ENCODE measurements at regions not wholly inside any gene's neighbourhood (a gene's known extent, or its start where the extent isn't known, plus 50 kb on each side); places are given as distances from the start of the nearest gene placed in this dataset.

- no peaks in the 10 kb centered on the region for H3K9me3 ChIP-seq
- WGBS, 5 donors: 75 to 89% (median 83%) methylated on average over 7 of the region's 7 CpGs
- DNase-seq: no peak
- no peaks in the 10 kb centered on the region for H3K4me1 ChIP-seq
- H3K27ac ChIP-seq: no peak overlapping the region
- intact Hi-C loops (cut with DNase I; ENCODE audit: low total_unique reads): no loop called here
- no peaks in the 10 kb centered on the region for H3K27me3 ChIP-seq (replicated peaks in 1 of 7)
- H3K36me3 ChIP-seq: no peaks in the 10 kb centered on the region
- no peak for TF ChIP-seq POLR2A (IDR thresholded peaks at IDR 0.05)
- TF ChIP-seq POLR2AphosphoS5 (IDR thresholded peaks at IDR 0.05): no peak
- TF ChIP-seq, protein P1, sequence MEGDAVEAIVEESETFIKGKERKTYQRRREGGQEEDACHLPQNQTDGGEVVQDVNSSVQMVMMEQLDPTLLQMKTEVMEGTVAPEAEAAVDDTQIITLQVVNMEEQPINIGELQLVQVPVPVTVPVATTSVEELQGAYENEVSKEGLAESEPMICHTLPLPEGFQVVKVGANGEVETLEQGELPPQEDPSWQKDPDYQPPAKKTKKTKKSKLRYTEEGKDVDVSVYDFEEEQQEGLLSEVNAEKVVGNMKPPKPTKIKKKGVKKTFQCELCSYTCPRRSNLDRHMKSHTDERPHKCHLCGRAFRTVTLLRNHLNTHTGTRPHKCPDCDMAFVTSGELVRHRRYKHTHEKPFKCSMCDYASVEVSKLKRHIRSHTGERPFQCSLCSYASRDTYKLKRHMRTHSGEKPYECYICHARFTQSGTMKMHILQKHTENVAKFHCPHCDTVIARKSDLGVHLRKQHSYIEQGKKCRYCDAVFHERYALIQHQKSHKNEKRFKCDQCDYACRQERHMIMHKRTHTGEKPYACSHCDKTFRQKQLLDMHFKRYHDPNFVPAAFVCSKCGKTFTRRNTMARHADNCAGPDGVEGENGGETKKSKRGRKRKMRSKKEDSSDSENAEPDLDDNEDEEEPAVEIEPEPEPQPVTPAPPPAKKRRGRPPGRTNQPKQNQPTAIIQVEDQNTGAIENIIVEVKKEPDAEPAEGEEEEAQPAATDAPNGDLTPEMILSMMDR (IDR thresholded peaks at IDR 0.05 in 8 of 11, conservative IDR thresholded peaks at IDR 0.05 in 3 of 11): no peak
- no peak overlapping the region for H3K4me3 ChIP-seq
These were observed 251.7 kb upstream of the TBC1D5 start for GRCh38 chr3:17994167-17994566.

GRCh38 chr3:17990390-17990789 is 248.0 kb upstream of the TBC1D5 start:
- intact Hi-C loops (cut with DNase I; ENCODE audit: low total_unique reads): no loop called here
- H3K4me1 ChIP-seq: no peaks in the 10 kb centered on the region
- H3K27me3 ChIP-seq (replicated peaks in 1 of 7): no peaks in the 10 kb centered on the region
- TF ChIP-seq, protein P1 (IDR thresholded peaks at IDR 0.05 in 8 of 11, conservative IDR thresholded peaks at IDR 0.05 in 3 of 11): no peak
- TF ChIP-seq POLR2A (IDR thresholded peaks at IDR 0.05) (no peak), POLR2AphosphoS5 (IDR thresholded peaks at IDR 0.05) (no peak)
- no peaks in the 10 kb centered on the region for H3K36me3 ChIP-seq
- H3K27ac ChIP-seq: no peak overlapping the region
- no peak for DNase-seq
- H3K9me3 ChIP-seq: no peaks in the 10 kb centered on the region
- WGBS, 5 donors: 78 to 92% (median 85%) methylated on average over 1 of the region's 1 CpG
- H3K4me3 ChIP-seq: no peak overlapping the region

GRCh38 chr3:17986348-17986816 is 244.0 kb upstream of the TBC1D5 start:
- WGBS, 5 donors: 34 to 53% (median 47%) methylated on average over 2 of the region's 2 CpGs

GRCh38 chr3:17985658-17986347 is 243.4 kb upstream of the TBC1D5 start:
- H3K4me3 ChIP-seq: no peak overlapping the region
- intact Hi-C loops (cut with DNase I; ENCODE audit: low total_unique reads): no loop called here
- H3K27ac ChIP-seq: no peak overlapping the region
- H3K27me3 ChIP-seq (replicated peaks in 1 of 7): peaks cover 0 to 4% (median 0%) of the 10 kb centered on the region in 7 donors
- TF ChIP-seq POLR2AphosphoS5 (IDR thresholded peaks at IDR 0.05): no peak
- TF ChIP-seq, protein P1 (IDR thresholded peaks at IDR 0.05 in 8 of 11, conservative IDR thresholded peaks at IDR 0.05 in 3 of 11): no peak
- TF ChIP-seq POLR2A (IDR thresholded peaks at IDR 0.05): no peak
- 30 to 37% (median 34%) methylated on average over 2 of the region's 2 CpGs for WGBS, 5 donors
- no peaks in the 10 kb centered on the region for H3K36me3 ChIP-seq
- H3K9me3 ChIP-seq: no peaks in the 10 kb centered on the region
- no peak for DNase-seq
- no peaks in the 10 kb centered on the region for H3K4me1 ChIP-seq

More at GRCh38 chr3:17986348-17986816, 244.0 kb upstream of the TBC1D5 start:
- Histone ChIP-seq H3K4me3 (no peak overlapping the region), H3K9me3 (no peaks in the 10 kb centered on the region), H3K27ac (no peak overlapping the region), H3K4me1 (no peaks in the 10 kb centered on the region), H3K27me3 (replicated peaks in 1 of 7) (peaks cover 0 to 4% (median 0%) of the 10 kb centered on the region in 7 donors), H3K36me3 (no peaks in the 10 kb centered on the region)
- no peak for TF ChIP-seq POLR2AphosphoS5 (IDR thresholded peaks at IDR 0.05)
- TF ChIP-seq, protein P1 (IDR thresholded peaks at IDR 0.05 in 8 of 11, conservative IDR thresholded peaks at IDR 0.05 in 3 of 11): no peak
- no peak for TF ChIP-seq POLR2A (IDR thresholded peaks at IDR 0.05)
- no peak for DNase-seq
- intact Hi-C loops (cut with DNase I; ENCODE audit: low total_unique reads): no loop called here
